ENCODE measurements at regions not wholly inside any gene's neighbourhood (a gene's known extent, or its start where the extent isn't known, plus 50 kb on each side); places are given as distances from the start of the nearest gene placed in this dataset.
"Not testable (repeated sequence)": the region's sequence is repeated elsewhere in the genome, so short reads cannot be mapped to it uniquely, and the experiment has no call there.

GRCh38 chr10:125233726-125234125 is 73.4 kb upstream of the CTBP2 start:
- CTCF ChIA-PET, result no interaction called here
- peaks cover 6% of the 10 kb centered on the region for H3K9me3 Mint-ChIP-seq (ENCODE audit: insufficient read depth)
- H3K4me1 Mint-ChIP-seq (ENCODE audit: low read depth), result no peaks in the 10 kb centered on the region
- no peak for ATAC-seq
- DNase-seq, result no peak
- no peak overlapping the region for H3K4me3 Mint-ChIP-seq
- H3K36me3 Mint-ChIP-seq (ENCODE audit: low read depth), result no peaks in the 10 kb centered on the region
- POLR2A ChIA-PET, result no interaction called here
- no peaks in the 10 kb centered on the region for H3K27me3 Mint-ChIP-seq (ENCODE audit: low read depth)
- H3K27ac Mint-ChIP-seq, result no peak overlapping the region

GRCh38 chr10:125232841-125233240 is 72.5 kb upstream of the CTBP2 start:
- Mint-ChIP-seq H3K27ac (no peak overlapping the region), H3K9me3 (ENCODE audit: insufficient read depth) (peaks cover 6% of the 10 kb centered on the region), H3K4me1 (ENCODE audit: low read depth) (no peaks in the 10 kb centered on the region), H3K27me3 (ENCODE audit: low read depth) (no peaks in the 10 kb centered on the region), H3K36me3 (ENCODE audit: low read depth) (no peaks in the 10 kb centered on the region), H3K4me3 (no peak overlapping the region)
- CTCF ChIA-PET, result no interaction called here
- POLR2A ChIA-PET, result no interaction called here
- DNase-seq, result no peak
- no peak for ATAC-seq

GRCh38 chr10:125231813-125232475 is 71.6 kb upstream of the CTBP2 start:
- H3K27ac Mint-ChIP-seq, result no peak overlapping the region
- no peaks in the 10 kb centered on the region for H3K27me3 Mint-ChIP-seq (ENCODE audit: low read depth)
- no peak for ATAC-seq
- CTCF ChIA-PET, result no interaction called here
- POLR2A ChIA-PET, result no interaction called here
- peaks cover 6% of the 10 kb centered on the region for H3K9me3 Mint-ChIP-seq (ENCODE audit: insufficient read depth)
- H3K36me3 Mint-ChIP-seq (ENCODE audit: low read depth), result no peaks in the 10 kb centered on the region
- no peak for DNase-seq
- peaks cover 3% of the 10 kb centered on the region for H3K4me1 Mint-ChIP-seq (ENCODE audit: low read depth)
- H3K4me3 Mint-ChIP-seq, result no peak overlapping the region

GRCh38 chr10:125231116-125231812 is 70.9 kb upstream of the CTBP2 start:
- H3K9me3 Mint-ChIP-seq (ENCODE audit: insufficient read depth), result peaks cover 6% of the 10 kb centered on the region
- no peak for ATAC-seq
- no peak overlapping the region for H3K27ac Mint-ChIP-seq
- CTCF ChIA-PET, result no interaction called here
- POLR2A ChIA-PET, result no interaction called here
- H3K4me3 Mint-ChIP-seq, result no peak overlapping the region
- no peaks in the 10 kb centered on the region for H3K36me3 Mint-ChIP-seq (ENCODE audit: low read depth)
- no peaks in the 10 kb centered on the region for H3K27me3 Mint-ChIP-seq (ENCODE audit: low read depth)
- peaks cover 3% of the 10 kb centered on the region for H3K4me1 Mint-ChIP-seq (ENCODE audit: low read depth)
- no peak for DNase-seq

GRCh38 chr10:125230251-125230650 is 69.9 kb upstream of the CTBP2 start:
- ATAC-seq (no peak), DNase-seq (no peak)
- Mint-ChIP-seq H3K4me3 (no peak overlapping the region), H3K36me3 (ENCODE audit: low read depth) (no peaks in the 10 kb centered on the region), H3K9me3 (ENCODE audit: insufficient read depth) (peaks cover 6% of the 10 kb centered on the region), H3K27me3 (ENCODE audit: low read depth) (no peaks in the 10 kb centered on the region), H3K4me1 (ENCODE audit: low read depth) (peaks cover 3% of the 10 kb centered on the region), H3K27ac (no peak overlapping the region)
- ChIA-PET POLR2A (no interaction called here), CTCF (no interaction called here)

GRCh38 chr10:125228245-125228940 is 68.0 kb upstream of the CTBP2 start:
- CTCF ChIA-PET; H3K36me3 Mint-ChIP-seq (ENCODE audit: low read depth); DNase-seq; POLR2A ChIA-PET; H3K4me1 Mint-ChIP-seq (ENCODE audit: low read depth); H3K27me3 Mint-ChIP-seq (ENCODE audit: low read depth); H3K9me3 Mint-ChIP-seq (ENCODE audit: insufficient read depth); ATAC-seq; H3K4me3 Mint-ChIP-seq; H3K27ac Mint-ChIP-seq: not testable (repeated sequence)

GRCh38 chr10:125227546-125227945 is 67.2 kb upstream of the CTBP2 start:
- no peaks in the 10 kb centered on the region for H3K36me3 Mint-ChIP-seq (ENCODE audit: low read depth)
- ATAC-seq, result no peak
- POLR2A ChIA-PET, result no interaction called here

GRCh38 chr10:125226823-125227222 is 66.5 kb upstream of the CTBP2 start:
- CTCF ChIA-PET, result no interaction called here
- no peak for ATAC-seq

More at GRCh38 chr10:125227546-125227945, 67.2 kb upstream of the CTBP2 start:
- Mint-ChIP-seq H3K27ac (peak overlapping the region; percentile 20), H3K9me3 (ENCODE audit: insufficient read depth) (peaks cover 6% of the 10 kb centered on the region), H3K4me3 (no peak overlapping the region), H3K4me1 (ENCODE audit: low read depth) (peaks cover 3% of the 10 kb centered on the region), H3K27me3 (ENCODE audit: low read depth) (no peaks in the 10 kb centered on the region)
- CTCF ChIA-PET, result no interaction called here
- DNase-seq, result no peak

GRCh38 chr10:125226005-125226404 is 65.6 kb upstream of the CTBP2 start:
- H3K9me3 Mint-ChIP-seq (ENCODE audit: insufficient read depth), result peaks cover 6% of the 10 kb centered on the region
- H3K36me3 Mint-ChIP-seq (ENCODE audit: low read depth), result no peaks in the 10 kb centered on the region
- H3K4me3 Mint-ChIP-seq, result no peak overlapping the region
- no peak for ATAC-seq
- DNase-seq, result no peak
- H3K27ac Mint-ChIP-seq, result no peak overlapping the region
- H3K4me1 Mint-ChIP-seq (ENCODE audit: low read depth), result peaks cover 3% of the 10 kb centered on the region
- POLR2A ChIA-PET, result no interaction called here
- H3K27me3 Mint-ChIP-seq (ENCODE audit: low read depth), result no peaks in the 10 kb centered on the region
- CTCF ChIA-PET, result no interaction called here

More at GRCh38 chr10:125226823-125227222, 66.5 kb upstream of the CTBP2 start:
- Mint-ChIP-seq H3K4me3 (no peak overlapping the region), H3K4me1 (ENCODE audit: low read depth) (peaks cover 3% of the 10 kb centered on the region), H3K36me3 (ENCODE audit: low read depth) (no peaks in the 10 kb centered on the region), H3K9me3 (ENCODE audit: insufficient read depth) (peaks cover 6% of the 10 kb centered on the region), H3K27ac (no peak overlapping the region), H3K27me3 (ENCODE audit: low read depth) (no peaks in the 10 kb centered on the region)
- DNase-seq, result no peak
- POLR2A ChIA-PET, result no interaction called here

- peaks cover 6% of the 10 kb centered on the region for H3K9me3 Mint-ChIP-seq (ENCODE audit: insufficient read depth)
- H3K27me3 Mint-ChIP-seq (ENCODE audit: low read depth), result no peaks in the 10 kb centered on the region
- ATAC-seq, result no peak
- ChIA-PET CTCF (no interaction called here), POLR2A (no interaction called here)
- no peaks in the 10 kb centered on the region for H3K36me3 Mint-ChIP-seq (ENCODE audit: low read depth)
- H3K27ac Mint-ChIP-seq, result no peak overlapping the region
- no peak for DNase-seq
- no peak overlapping the region for H3K4me3 Mint-ChIP-seq
- H3K4me1 Mint-ChIP-seq (ENCODE audit: low read depth), result peaks cover 3% of the 10 kb centered on the region
Measured at GRCh38 chr10:125225051-125225450, 64.7 kb upstream of the CTBP2 start.

GRCh38 chr10:125222515-125223308 is 62.3 kb upstream of the CTBP2 start:
- H3K36me3 Mint-ChIP-seq (ENCODE audit: low read depth), result no peaks in the 10 kb centered on the region
- H3K27me3 Mint-ChIP-seq (ENCODE audit: low read depth), result no peaks in the 10 kb centered on the region
- no peak overlapping the region for H3K27ac Mint-ChIP-seq
- DNase-seq, result no peak
- H3K9me3 Mint-ChIP-seq (ENCODE audit: insufficient read depth), result no peaks in the 10 kb centered on the region
- no peak for ATAC-seq
- H3K4me3 Mint-ChIP-seq, result no peak overlapping the region
- CTCF ChIA-PET, result no interaction called here
- POLR2A ChIA-PET, result interaction anchor here (0.6 kb wide), 1 partner anchor 519 kb away, joined by 3 read pairs; no protein-coding TSS in a partner anchor
- H3K4me1 Mint-ChIP-seq (ENCODE audit: low read depth), result peaks cover 3% of the 10 kb centered on the region

GRCh38 chr10:125221716-125222115 is 61.4 kb upstream of the CTBP2 start:
- no peaks in the 10 kb centered on the region for H3K27me3 Mint-ChIP-seq (ENCODE audit: low read depth)
- POLR2A ChIA-PET, result interaction anchor here (0.6 kb wide), 1 partner anchor 520 kb away, joined by 3 read pairs; no protein-coding TSS in a partner anchor
- H3K4me1 Mint-ChIP-seq (ENCODE audit: low read depth), result no peaks in the 10 kb centered on the region
- no peaks in the 10 kb centered on the region for H3K36me3 Mint-ChIP-seq (ENCODE audit: low read depth)
- CTCF ChIA-PET, result no interaction called here
- no peak overlapping the region for H3K27ac Mint-ChIP-seq
- DNase-seq (no peak), ATAC-seq (no peak)
- no peaks in the 10 kb centered on the region for H3K9me3 Mint-ChIP-seq (ENCODE audit: insufficient read depth)
- H3K4me3 Mint-ChIP-seq, result no peak overlapping the region
